GM23248 (cell line): ENCODE measurements at regions not wholly inside any gene's neighbourhood (a gene's known extent, or its start where the extent isn't known, plus 50 kb on each side); places are given as distances from the start of the nearest gene placed in this dataset.

Source experiments
- DNase-seq: peaks from one replicate; pipeline ENCODE4 v3.0.0-alpha.2; 2015
- H2AFZ ChIP-seq: fragments of 200-600 bp; sonication (generic); 2 replicates; pipeline ENCODE4 v1.6.1; 2016; ENCODE audit warnings: antibody characterized with exemption
- H3F3A ChIP-seq: fragments of 200-600 bp; sonication (generic); 2 replicates; pipeline ENCODE4 v1.6.1; 2016; ENCODE audit warnings: mild to moderate bottlenecking, antibody characterized with exemption, mixed run types; ENCODE audit not compliant: insufficient read depth
- H3K27ac ChIP-seq: fragments of 200-600 bp; sonication (generic); 2 replicates; pipeline ENCODE4 v1.5.1; 2016; ENCODE audit warnings: mild to moderate bottlenecking
- H3K27me3 ChIP-seq: fragments of 200-600 bp; sonication (generic); replicated peaks from 2 replicates; pipeline ENCODE4 v1.6.1; 2016; ENCODE audit warnings: mild to moderate bottlenecking; ENCODE audit not compliant: insufficient read depth
- H3K36me3 ChIP-seq: fragments of 200-600 bp; sonication (generic); 2 replicates; pipeline ENCODE4 v1.6.1; 2016; ENCODE audit warnings: low read depth, mild to moderate bottlenecking
- H3K4me1 ChIP-seq: fragments of 200-600 bp; sonication (generic); 2 replicates; pipeline ENCODE4 v1.6.1; 2016; ENCODE audit warnings: mild to moderate bottlenecking; ENCODE audit not compliant: insufficient read depth
- H3K4me2 ChIP-seq: fragments of 200-600 bp; sonication (generic); one replicate; pipeline ENCODE4 v1.6.1; 2016; ENCODE audit warnings: mild to moderate bottlenecking; ENCODE audit not compliant: unreplicated experiment
- H3K4me3 ChIP-seq: fragments of 200-600 bp; sonication (generic); 2 replicates; pipeline ENCODE4 v1.5.1; 2016; ENCODE audit warnings: mild to moderate bottlenecking
- H3K79me2 ChIP-seq: fragments of 200-600 bp; sonication (generic); 2 replicates; pipeline ENCODE4 v1.6.1; 2016; ENCODE audit warnings: mild to moderate bottlenecking; ENCODE audit not compliant: insufficient read depth
- H3K9ac ChIP-seq: fragments of 200-600 bp; sonication (generic); 2 replicates; pipeline ENCODE4 v1.6.1; 2016; ENCODE audit warnings: mild to moderate bottlenecking
- H3K9me2 ChIP-seq: fragments of 200-600 bp; sonication (generic); 2 replicates; pipeline ENCODE4 v1.6.1; 2016; ENCODE audit warnings: mixed run types, mild to moderate bottlenecking, moderate library complexity; ENCODE audit not compliant: insufficient read depth
- H3K9me3 ChIP-seq: fragments of 200-600 bp; sonication (generic); one replicate; pipeline ENCODE4 v1.6.1; 2017; ENCODE audit warnings: low read depth
- H4K20me1 ChIP-seq: fragments of 200-600 bp; sonication (generic); 2 replicates; pipeline ENCODE4 v1.6.0; 2016; ENCODE audit not compliant: insufficient read depth
- EZH2 ChIP-seq: fragments of 200-600 bp; sonication (generic); IDR thresholded peaks from 2 replicates; pipeline ENCODE4 v1.6.1; 2018; ENCODE audit warnings: antibody characterized with exemption, mild to moderate bottlenecking; ENCODE audit not compliant: insufficient read depth, poor library complexity, severe bottlenecking
- EZH2phosphoT487 ChIP-seq: fragments of 200-600 bp; sonication (generic); IDR thresholded peaks from 2 replicates; pipeline ENCODE4 v1.6.1; 2018; ENCODE audit warnings: antibody characterized with exemption, moderate library complexity, mild to moderate bottlenecking, low read depth; ENCODE audit not compliant: insufficient read depth
- WGBS, 2 experiments: methylation state at CpG; one replicate each; pipeline ENCODE4 v1.1.6; 2015 to 2017; ENCODE audit warnings: low lambda C conversion rate in 2 of 2, low coverage in 1 of 2; ENCODE audit errors: missing lambda C conversion rate in 2 of 2; 5-methylcytosine and 5-hydroxymethylcytosine counted together
- in situ Hi-C: fragments of 300-500 bp; cut with MboI; formaldehyde crosslinking; loops from 2 replicates; pipeline ENCODE4 v1.15.0; 2020

- no peaks in the 10 kb centered on the region for H3K79me2 ChIP-seq
- peaks cover 20% of the 10 kb centered on the region; the same call in 1 of the 2 replicates for H3K27me3 ChIP-seq
- no peak overlapping the region for H3K4me3 ChIP-seq
- H3K36me3 ChIP-seq, result no peaks in the 10 kb centered on the region
- H3K4me2 ChIP-seq, result no peak overlapping the region
- no peak for TF ChIP-seq EZH2
- TF ChIP-seq EZH2phosphoT487, result no peak
- H3K4me1 ChIP-seq, result no peaks in the 10 kb centered on the region
- no peak for DNase-seq
- H3K9me3 ChIP-seq, result no peaks in the 10 kb centered on the region
- in situ Hi-C loops, result no loop called here
- no peaks in the 10 kb centered on the region for H3K9me2 ChIP-seq
- WGBS, 2 experiments, result 46 to 50% methylated on average over 5 of the region's 5 CpGs
- no peak overlapping the region for H2AFZ ChIP-seq
- no peaks in the 10 kb centered on the region for H3F3A ChIP-seq
- H3K27ac ChIP-seq, result no peak overlapping the region
- no peak overlapping the region for H3K9ac ChIP-seq
- no peaks in the 10 kb centered on the region for H4K20me1 ChIP-seq
These were observed 309.1 kb downstream of the KLF5 start for GRCh38 chr13:73367886-73368285.

- 0 out of 2 replicates have a peak, but pooled peaks cover 13% of the 10 kb centered on the region for H3K27me3 ChIP-seq
- H3K4me2 ChIP-seq, result no peak overlapping the region
- H3K4me1 ChIP-seq, result no peaks in the 10 kb centered on the region
- no peak overlapping the region for H3K27ac ChIP-seq
- 44 to 62% methylated on average over 3 of the region's 3 CpGs for WGBS, 2 experiments
- no peaks in the 10 kb centered on the region for H3K9me3 ChIP-seq
- H3K36me3 ChIP-seq, result no peaks in the 10 kb centered on the region
- no peak for TF ChIP-seq EZH2
- TF ChIP-seq EZH2phosphoT487, result no peak
- H3F3A ChIP-seq, result no peaks in the 10 kb centered on the region
- no peak overlapping the region for H2AFZ ChIP-seq
- DNase-seq, result no peak
- no peak overlapping the region for H3K9ac ChIP-seq
- no peak overlapping the region for H3K4me3 ChIP-seq
- no peaks in the 10 kb centered on the region for H3K79me2 ChIP-seq
- H3K9me2 ChIP-seq, result no peaks in the 10 kb centered on the region
- in situ Hi-C loops, result no loop called here
- H4K20me1 ChIP-seq, result no peaks in the 10 kb centered on the region
These were observed 307.4 kb downstream of the KLF5 start for GRCh38 chr13:73366241-73366640.

GRCh38 chr13:73365681-73366080, 306.9 kb downstream of the KLF5 start:
- Histone ChIP-seq H3K79me2 (no peaks in the 10 kb centered on the region), H3F3A (no peaks in the 10 kb centered on the region), H3K9ac (no peak overlapping the region), H3K27me3 (0 out of 2 replicates have a peak, but pooled peaks cover 16% of the 10 kb centered on the region), H3K9me3 (no peaks in the 10 kb centered on the region), H3K36me3 (no peaks in the 10 kb centered on the region), H3K9me2 (no peaks in the 10 kb centered on the region), H4K20me1 (no peaks in the 10 kb centered on the region), H3K27ac (no peak overlapping the region), H3K4me3 (no peak overlapping the region), H2AFZ (no peak overlapping the region), H3K4me2 (no peak overlapping the region), H3K4me1 (no peaks in the 10 kb centered on the region)
- in situ Hi-C loops, result no loop called here
- no peak for DNase-seq
- TF ChIP-seq EZH2phosphoT487, result no peak
- no peak for TF ChIP-seq EZH2
- 59 to 71% methylated on average over 4 of the region's 4 CpGs for WGBS, 2 experiments

GRCh38 chr13:73365252-73365651, 306.4 kb downstream of the KLF5 start:
- H2AFZ ChIP-seq, result no peak overlapping the region
- no peak overlapping the region for H3K9ac ChIP-seq
- H3F3A ChIP-seq, result no peaks in the 10 kb centered on the region
- H3K79me2 ChIP-seq, result no peaks in the 10 kb centered on the region
- in situ Hi-C loops, result no loop called here
- no peak overlapping the region for H3K4me3 ChIP-seq
- H3K36me3 ChIP-seq, result no peaks in the 10 kb centered on the region
- H3K4me1 ChIP-seq, result no peaks in the 10 kb centered on the region
- no peak for DNase-seq
- WGBS, 2 experiments, result 24 to 30% methylated on average over 3 of the region's 3 CpGs
- no peaks in the 10 kb centered on the region for H4K20me1 ChIP-seq
- H3K9me2 ChIP-seq, result no peaks in the 10 kb centered on the region
- no peaks in the 10 kb centered on the region for H3K9me3 ChIP-seq
- no peak overlapping the region for H3K4me2 ChIP-seq
- H3K27ac ChIP-seq, result no peak overlapping the region
- H3K27me3 ChIP-seq, result 0 out of 2 replicates have a peak, but pooled peaks cover 19% of the 10 kb centered on the region
- TF ChIP-seq EZH2 (no peak), EZH2phosphoT487 (no peak)

- no peaks in the 10 kb centered on the region for H3K36me3 ChIP-seq
- H3F3A ChIP-seq, result no peaks in the 10 kb centered on the region
- no peak overlapping the region for H3K4me2 ChIP-seq
- H3K27me3 ChIP-seq, result 0 out of 2 replicates have a peak, but pooled peaks cover 20% of the 10 kb centered on the region
- no peaks in the 10 kb centered on the region for H3K9me3 ChIP-seq
- no peak overlapping the region for H3K27ac ChIP-seq
- no peak overlapping the region for H3K4me3 ChIP-seq
- H3K9me2 ChIP-seq, result no peaks in the 10 kb centered on the region
- H3K79me2 ChIP-seq, result no peaks in the 10 kb centered on the region
- WGBS, 2 experiments, result 10 to 15% methylated on average over 3 of the region's 3 CpGs
- no peak overlapping the region for H2AFZ ChIP-seq
- DNase-seq, result no peak
- H4K20me1 ChIP-seq, result no peaks in the 10 kb centered on the region
- no peaks in the 10 kb centered on the region for H3K4me1 ChIP-seq
- H3K9ac ChIP-seq, result no peak overlapping the region
- in situ Hi-C loops, result no loop called here
- TF ChIP-seq EZH2, result no peak
- TF ChIP-seq EZH2phosphoT487, result no peak
These were observed 305.9 kb downstream of the KLF5 start for GRCh38 chr13:73364736-73365135.
